Stimulated activated naive CD8-positive, alpha-beta T cell treated with anti-CD3 and anti-CD28 coated beads, Interleukin-15, amount 100 ng/mL, for 72 hours (primary cell): ENCODE measurements at regions not wholly inside any gene's neighbourhood (a gene's known extent, or its start where the extent isn't known, plus 50 kb on each side); places are given as distances from the start of the nearest gene placed in this dataset.

Experiments
- ATAC-seq: fragments of 150-1000 bp; cut with Tn5 transposase; 2 replicates; pipeline ENCODE4 v1.10.0; 2021; ENCODE audit warnings: mild to moderate bottlenecking, moderate library complexity
- DNase-seq, 2 donors: peaks; one replicate each; pipeline ENCODE4 v3.0.0; 2021 to 2022
- H3K27ac Mint-ChIP-seq, 2 donors: one replicate each; pipeline ENCODE4 v1.8.0; 2022; ENCODE audit warnings: mild to moderate bottlenecking in 2 of 2, mixed read lengths in 2 of 2, moderate library complexity in 2 of 2
- H3K27me3 Mint-ChIP-seq: one replicate; pipeline ENCODE4 v1.8.0; 2022; ENCODE audit warnings: mixed read lengths
- H3K4me1 Mint-ChIP-seq: one replicate; pipeline ENCODE4 v1.8.0; 2022; ENCODE audit warnings: mild to moderate bottlenecking, mixed read lengths
- H3K4me3 Mint-ChIP-seq, 2 donors: one replicate each; pipeline ENCODE4 v1.8.0; 2022; ENCODE audit warnings: mild to moderate bottlenecking in 2 of 2, mixed read lengths in 2 of 2, moderate library complexity in 1 of 2
- H3K9me3 Mint-ChIP-seq, 2 donors: one replicate each; pipeline ENCODE4 v1.8.0; 2022; ENCODE audit warnings: mixed read lengths in 2 of 2

GRCh38 chr5:148708854-148709253 lies 54.5 kb upstream of the HTR4 start:
- ATAC-seq (peak; percentile 99), DNase-seq (peak; percentile 24 to 48)
- Mint-ChIP-seq H3K9me3 (peaks cover 4 to 9% of the 10 kb centered on the region in 2 donors), H3K27ac (peak overlapping the region in 1 of 2 donors; percentile 82), H3K4me1 (peaks cover 22% of the 10 kb centered on the region), H3K27me3 (peaks cover 30% of the 10 kb centered on the region), H3K4me3 (no peak overlapping the region)

- no peak for DNase-seq
- Mint-ChIP-seq H3K9me3 (peaks cover 12 to 13% of the 10 kb centered on the region in 2 donors), H3K27ac (no peak overlapping the region), H3K4me3 (no peak overlapping the region), H3K4me1 (peaks cover 30% of the 10 kb centered on the region), H3K27me3 (peaks cover 31% of the 10 kb centered on the region)
- ATAC-seq, result no peak
Measured at GRCh38 chr5:148711961-148712360, 57.6 kb upstream of the HTR4 start.

GRCh38 chr5:148713735-148714508 lies 59.6 kb upstream of the HTR4 start:
- H3K4me3 Mint-ChIP-seq, result no peak overlapping the region
- peaks cover 51% of the 10 kb centered on the region for H3K27me3 Mint-ChIP-seq
- no peak overlapping the region for H3K27ac Mint-ChIP-seq
- H3K4me1 Mint-ChIP-seq, result peaks cover 27% of the 10 kb centered on the region
- no peak for ATAC-seq
- peaks cover 12 to 13% of the 10 kb centered on the region in 2 donors for H3K9me3 Mint-ChIP-seq
- no peak for DNase-seq

DNA sequence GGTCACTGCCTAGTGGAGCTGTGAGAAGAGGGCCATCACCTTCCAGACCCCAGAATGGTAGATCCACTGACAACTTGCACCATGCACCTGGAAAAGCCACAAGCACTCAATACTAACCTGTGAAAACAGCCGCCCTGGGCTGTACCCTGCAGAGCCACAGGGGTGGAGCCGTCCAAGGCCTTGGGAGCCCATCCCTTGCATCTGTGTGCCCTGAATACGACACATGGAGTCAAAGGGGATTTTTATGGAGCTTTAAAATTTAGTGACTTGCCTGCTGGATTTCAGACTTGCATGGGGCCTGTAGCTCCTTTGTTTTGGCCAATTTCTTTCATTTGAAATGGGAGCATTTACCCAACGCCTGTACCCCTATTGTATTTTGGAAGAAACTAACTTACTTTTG lies 62.4 kb upstream of the HTR4 start:
- DNase-seq (no peak), ATAC-seq (no peak)
- Mint-ChIP-seq H3K9me3 (peaks cover 7 to 8% of the 10 kb centered on the region in 2 donors), H3K4me1 (peaks cover 20% of the 10 kb centered on the region), H3K27ac (no peak overlapping the region), H3K4me3 (no peak overlapping the region), H3K27me3 (peaks cover 62% of the 10 kb centered on the region)

- Mint-ChIP-seq H3K9me3 (peaks cover 7 to 8% of the 10 kb centered on the region in 2 donors), H3K4me1 (peaks cover 20% of the 10 kb centered on the region), H3K27me3 (peaks cover 61% of the 10 kb centered on the region), H3K4me3 (no peak overlapping the region), H3K27ac (no peak overlapping the region)
- DNase-seq, result no peak
- no peak for ATAC-seq
Measured at GRCh38 chr5:148717668-148718067, 63.3 kb upstream of the HTR4 start.

DNA sequence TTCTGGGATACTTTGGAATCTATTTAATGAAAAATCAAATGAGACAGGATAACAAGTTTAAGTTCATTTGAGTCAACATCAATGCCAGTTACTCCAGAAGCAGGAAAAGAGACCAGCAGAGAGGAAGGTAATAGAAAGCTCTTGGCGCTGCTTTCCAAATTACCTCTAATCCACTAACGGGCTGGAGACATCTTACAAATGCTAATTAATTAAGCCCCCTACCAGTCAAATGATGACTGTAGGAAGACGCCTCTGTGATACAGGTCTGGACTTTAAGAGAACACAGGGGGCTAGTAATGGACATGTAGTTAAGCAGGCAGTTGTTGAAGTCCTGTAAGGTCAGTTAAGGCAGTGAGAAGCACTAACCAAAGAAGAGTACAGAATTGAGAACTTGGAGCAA lies 65.3 kb upstream of the HTR4 start:
- H3K4me3 Mint-ChIP-seq, result no peak overlapping the region
- DNase-seq (no peak), ATAC-seq (no peak)
- peaks cover 7 to 8% of the 10 kb centered on the region in 2 donors for H3K9me3 Mint-ChIP-seq
- no peak overlapping the region for H3K27ac Mint-ChIP-seq
- H3K4me1 Mint-ChIP-seq, result peaks cover 10% of the 10 kb centered on the region
- H3K27me3 Mint-ChIP-seq, result peaks cover 71% of the 10 kb centered on the region

- H3K27me3 Mint-ChIP-seq, result peaks cover 70% of the 10 kb centered on the region
- H3K4me3 Mint-ChIP-seq, result no peak overlapping the region
- DNase-seq, result no peak
- ATAC-seq, result no peak
- H3K9me3 Mint-ChIP-seq, result peaks cover 1 to 2% of the 10 kb centered on the region in 2 donors
- H3K27ac Mint-ChIP-seq, result no peak overlapping the region
- H3K4me1 Mint-ChIP-seq, result peaks cover 5% of the 10 kb centered on the region
Measured at GRCh38 chr5:148720257-148720656, 65.9 kb upstream of the HTR4 start.

DNA sequence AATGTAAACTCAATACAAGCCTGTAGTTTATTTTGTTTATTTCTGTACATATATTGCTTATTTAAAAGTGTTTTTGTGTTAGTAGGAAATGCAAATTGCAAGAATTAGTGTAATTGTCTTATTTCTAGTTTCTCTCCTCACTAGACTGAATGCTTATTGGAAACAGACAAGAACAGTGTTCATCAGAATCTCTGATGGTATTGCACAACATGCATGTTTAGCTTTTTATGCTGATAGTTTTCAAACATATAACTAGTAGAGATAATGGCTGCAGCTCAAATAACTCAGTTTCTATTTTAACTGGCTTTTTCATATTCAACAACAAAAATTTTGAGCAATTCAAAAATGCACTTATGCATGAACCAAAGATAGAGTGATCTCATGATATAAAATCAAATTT lies 68.8 kb upstream of the HTR4 start:
- Mint-ChIP-seq H3K27ac (peak overlapping the region in 1 of 2 donors; percentile 20), H3K4me3 (no peak overlapping the region), H3K4me1 (no peaks in the 10 kb centered on the region), H3K27me3 (peaks cover 56% of the 10 kb centered on the region), H3K9me3 (no peaks in the 10 kb centered on the region)
- DNase-seq (no peak), ATAC-seq (no peak)

DNA sequence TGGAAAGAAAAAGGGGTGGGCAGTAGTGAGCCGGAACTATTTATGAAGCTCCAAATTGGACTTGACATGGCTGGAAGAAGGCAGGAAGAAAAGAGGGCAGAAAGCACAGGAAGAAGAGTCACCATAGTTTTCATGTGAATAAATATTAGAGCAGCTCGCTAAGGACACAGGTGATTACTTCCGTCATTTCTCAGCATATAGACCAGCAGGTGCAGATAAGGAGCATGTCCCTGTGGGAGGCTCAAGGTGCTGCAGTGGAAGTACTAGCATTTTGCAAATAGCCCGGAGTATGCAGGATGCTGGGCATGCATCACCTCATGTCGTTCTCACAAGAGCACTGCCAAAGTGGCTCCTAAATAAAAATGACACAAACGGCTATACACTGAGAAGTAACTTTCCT lies 71.3 kb upstream of the HTR4 start:
- H3K27ac Mint-ChIP-seq, result no peak overlapping the region
- no peaks in the 10 kb centered on the region for H3K4me1 Mint-ChIP-seq
- H3K9me3 Mint-ChIP-seq, result no peaks in the 10 kb centered on the region
- no peak overlapping the region for H3K4me3 Mint-ChIP-seq
- ATAC-seq (no peak), DNase-seq (no peak)
- H3K27me3 Mint-ChIP-seq, result peaks cover 31% of the 10 kb centered on the region

GRCh38 chr5:148729182-148729581 lies 74.9 kb upstream of the HTR4 start:
- H3K4me3 Mint-ChIP-seq, result no peak overlapping the region
- peaks cover 32% of the 10 kb centered on the region for H3K27me3 Mint-ChIP-seq
- no peak overlapping the region for H3K27ac Mint-ChIP-seq
- ATAC-seq (no peak), DNase-seq (no peak)
- H3K4me1 Mint-ChIP-seq, result peaks cover 13% of the 10 kb centered on the region
- no peaks in the 10 kb centered on the region for H3K9me3 Mint-ChIP-seq

DNA sequence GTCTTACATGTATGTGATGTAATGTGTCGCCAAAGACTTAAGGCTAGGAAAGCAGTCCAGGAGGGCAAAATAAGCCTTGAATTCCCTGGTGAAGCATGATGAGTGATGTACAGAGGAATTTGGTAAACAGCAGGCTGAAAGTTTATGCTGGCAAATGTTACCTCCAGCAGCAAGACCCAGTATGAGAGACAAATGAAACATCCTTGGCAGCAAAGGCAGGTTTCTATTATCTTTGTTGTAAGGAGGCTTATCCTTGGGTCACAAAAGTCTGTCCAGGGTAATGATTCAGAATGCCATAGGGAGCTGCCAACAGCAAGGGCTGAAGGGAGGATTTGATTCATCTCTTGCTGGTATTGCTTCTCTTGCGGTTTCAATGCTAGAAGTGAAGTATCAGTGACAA lies 75.9 kb upstream of the HTR4 start:
- peaks cover 13% of the 10 kb centered on the region for H3K4me1 Mint-ChIP-seq
- ATAC-seq, result no peak
- H3K27ac Mint-ChIP-seq, result no peak overlapping the region
- DNase-seq, result no peak
- no peaks in the 10 kb centered on the region for H3K9me3 Mint-ChIP-seq
- H3K27me3 Mint-ChIP-seq, result peaks cover 29% of the 10 kb centered on the region
- no peak overlapping the region for H3K4me3 Mint-ChIP-seq

GRCh38 chr5:148730942-148731898 lies 76.9 kb upstream of the HTR4 start:
- DNase-seq (peak; percentile 64 to 68), ATAC-seq (peak; percentile 89)
- Mint-ChIP-seq H3K4me3 (no peak overlapping the region), H3K27ac (peak overlapping the region in 1 of 2 donors; percentile 72), H3K27me3 (peaks cover 26% of the 10 kb centered on the region), H3K4me1 (peaks cover 13% of the 10 kb centered on the region), H3K9me3 (no peaks in the 10 kb centered on the region)

DNA sequence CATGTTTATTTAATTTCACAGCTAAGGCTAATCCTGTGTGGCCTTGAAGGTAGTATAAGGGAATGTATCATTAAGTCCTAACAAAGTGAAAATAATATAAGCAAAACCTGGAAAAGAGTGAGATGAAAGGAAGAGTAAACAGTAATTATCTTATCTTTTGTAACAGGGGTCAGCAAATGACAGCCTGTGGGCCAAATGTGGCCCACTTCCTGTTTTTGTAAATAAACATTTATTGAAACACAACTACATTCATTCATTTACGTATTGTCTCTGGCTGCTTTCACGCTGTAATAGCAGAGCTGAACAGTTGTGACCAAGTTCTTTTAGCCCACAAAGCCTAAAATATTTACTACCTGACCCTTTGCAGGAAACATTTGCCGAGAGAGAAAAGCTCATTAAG lies 78.4 kb upstream of the HTR4 start:
- peaks cover 35% of the 10 kb centered on the region for H3K27me3 Mint-ChIP-seq
- H3K27ac Mint-ChIP-seq, result no peak overlapping the region
- DNase-seq, result no peak
- ATAC-seq, result no peak
- H3K9me3 Mint-ChIP-seq, result no peaks in the 10 kb centered on the region
- H3K4me3 Mint-ChIP-seq, result no peak overlapping the region
- peaks cover 13% of the 10 kb centered on the region for H3K4me1 Mint-ChIP-seq

DNA sequence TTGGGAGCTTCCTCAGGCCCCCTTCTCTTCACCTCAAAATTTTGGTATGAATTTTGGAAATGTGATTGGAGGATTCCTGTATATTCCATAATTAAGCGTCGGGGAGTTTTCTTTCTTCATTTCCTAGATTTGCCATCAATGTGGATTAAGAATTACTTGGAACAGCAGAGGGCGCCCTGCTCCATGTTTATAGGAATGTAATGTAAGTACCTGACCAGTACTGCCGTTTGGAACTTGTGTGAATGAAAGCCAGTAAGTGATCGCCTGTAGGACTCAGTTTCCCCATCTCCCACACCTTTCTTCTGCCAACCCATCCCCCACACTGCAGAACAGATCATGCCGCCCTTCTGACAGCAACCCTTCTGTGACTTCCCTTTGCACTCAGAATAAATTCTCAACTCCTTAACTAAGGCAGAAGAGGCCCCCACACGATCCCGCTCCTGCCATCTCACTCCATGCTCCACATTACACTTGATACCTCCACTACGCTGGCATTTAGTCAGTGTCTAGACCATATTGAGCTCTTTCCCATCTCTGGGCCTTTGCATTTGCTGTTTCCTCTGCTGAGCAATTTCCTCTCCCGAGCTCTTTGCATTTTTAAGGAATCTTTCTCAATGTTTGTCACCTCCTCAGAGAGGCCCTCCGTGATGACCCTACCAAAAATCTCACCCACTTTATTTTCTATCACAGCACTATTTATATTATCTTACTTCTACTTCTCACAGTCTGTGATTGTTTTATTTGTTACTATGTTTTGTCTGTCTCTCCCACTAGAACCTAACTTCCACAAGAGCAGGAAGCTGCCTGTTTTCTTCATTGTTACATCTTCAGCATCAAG lies 79.5 kb upstream of the HTR4 start:
- peak; percentile 46 for ATAC-seq
- Mint-ChIP-seq H3K9me3 (no peaks in the 10 kb centered on the region), H3K4me3 (no peak overlapping the region), H3K27me3 (peaks cover 36% of the 10 kb centered on the region), H3K27ac (no peak overlapping the region), H3K4me1 (peaks cover 13% of the 10 kb centered on the region)
- DNase-seq, result peak; percentile 56 to 57

DNA sequence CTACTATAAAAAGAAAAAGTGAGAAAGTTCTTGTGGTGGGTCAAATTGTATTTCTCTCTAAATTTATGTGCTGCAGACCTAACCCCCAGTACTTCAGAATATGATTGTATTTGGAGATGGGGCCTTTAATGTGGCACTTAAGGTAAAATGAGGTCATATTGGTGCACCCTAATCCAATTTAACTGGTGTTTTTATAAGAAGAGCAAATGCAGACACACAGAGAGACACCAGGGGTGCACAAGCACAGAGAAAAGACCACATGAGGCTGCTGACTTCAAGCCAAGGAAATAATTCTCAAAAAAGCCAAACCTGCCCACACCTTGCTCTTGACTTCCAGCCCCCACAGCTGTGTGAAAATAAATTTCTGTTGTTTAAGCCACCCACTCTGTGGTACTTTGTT lies 80.2 kb upstream of the HTR4 start:
- no peak for ATAC-seq
- Mint-ChIP-seq H3K9me3 (no peaks in the 10 kb centered on the region), H3K27ac (no peak overlapping the region), H3K27me3 (peaks cover 43% of the 10 kb centered on the region), H3K4me1 (peaks cover 13% of the 10 kb centered on the region), H3K4me3 (no peak overlapping the region)
- no peak for DNase-seq
